Natural killer cell (primary cell): ENCODE measurements at regions not wholly inside any gene's neighbourhood (a gene's known extent, or its start where the extent isn't known, plus 50 kb on each side); places are given as distances from the start of the nearest gene placed in this dataset.

Source experiments
- ATAC-seq, 3 donors: fragments of 150-1000 bp in 2 of 3; fragments of 200-7000 bp in 1 of 3; cut with Tn5 transposase; 1 replicate in 1 of 3; 2 replicates in 2 of 3; pipeline ENCODE4 v1.10.0; 2021; ENCODE audit warnings: mild to moderate bottlenecking in 2 of 3, moderate library complexity in 2 of 3
- DNase-seq, 2 donors: peaks; one replicate each; pipeline versions ENCODE4 v3.0.0 to v3.0.0-alpha.2; 2013 to 2021; ENCODE audit warnings: mixed read lengths in 1 of 2
- H3K27ac ChIP-seq: one replicate; pipeline ENCODE4 v1.5.1; 2013; ENCODE audit warnings: mild to moderate bottlenecking, low read length
- H3K27me3 ChIP-seq: one replicate; pipeline ENCODE4 v1.6.1; 2013; ENCODE audit warnings: low read length; ENCODE audit not compliant: control insufficient read depth, insufficient read depth
- H3K36me3 ChIP-seq: one replicate; pipeline ENCODE4 v1.6.1; 2013; ENCODE audit warnings: low read length; ENCODE audit not compliant: control insufficient read depth, insufficient read depth
- H3K4me1 ChIP-seq: one replicate; pipeline ENCODE4 v1.6.1; 2013; ENCODE audit warnings: low read length; ENCODE audit not compliant: control insufficient read depth, insufficient read depth
- H3K4me3 ChIP-seq: one replicate; pipeline ENCODE4 v1.5.1; 2013; ENCODE audit warnings: low read length
- H3K9me3 ChIP-seq: one replicate; pipeline ENCODE4 v1.6.1; 2013; ENCODE audit warnings: low read length; ENCODE audit not compliant: control insufficient read depth, insufficient read depth
- H3K27ac Mint-ChIP-seq, 2 donors: one replicate each; pipeline ENCODE4 v1.8.0; 2022; ENCODE audit warnings: mild to moderate bottlenecking in 2 of 2, mixed read lengths in 2 of 2, moderate library complexity in 1 of 2
- H3K27me3 Mint-ChIP-seq, 2 donors: one replicate each; pipeline ENCODE4 v1.8.0; 2022; ENCODE audit warnings: low read depth in 2 of 2, mixed read lengths in 2 of 2
- H3K36me3 Mint-ChIP-seq: one replicate; pipeline ENCODE4 v1.8.0; 2022; ENCODE audit warnings: mixed read lengths
- H3K4me1 Mint-ChIP-seq, 2 donors: one replicate each; pipeline ENCODE4 v1.8.0; 2022; ENCODE audit warnings: mixed read lengths in 2 of 2
- H3K4me3 Mint-ChIP-seq: one replicate; pipeline ENCODE4 v1.8.0; 2022; ENCODE audit warnings: mild to moderate bottlenecking, moderate library complexity, mixed read lengths
- H3K9me3 Mint-ChIP-seq, 2 donors: one replicate each; pipeline ENCODE4 v1.8.0; 2022; ENCODE audit warnings: mixed read lengths in 2 of 2
- WGBS: methylation state at CpG from one replicate; pipeline ENCODE4 v1.1.7; 2013; ENCODE audit warnings: missing lambda C conversion rate; ENCODE audit not compliant: insufficient coverage; 5-methylcytosine and 5-hydroxymethylcytosine counted together
- intact Hi-C: fragments of 100-400 bp; cut with micrococcal nuclease; formaldehyde crosslinking; loops from one replicate; pipeline ENCODE4 v1.14.2; 2022
- TF ChIP-seq, protein P1 (sequence below): fragments of 200-600 bp; IDR thresholded peaks from one replicate; pipeline ENCODE4 v1.8.0; 2022; ENCODE audit warnings: antibody characterized with exemption

DNA sequence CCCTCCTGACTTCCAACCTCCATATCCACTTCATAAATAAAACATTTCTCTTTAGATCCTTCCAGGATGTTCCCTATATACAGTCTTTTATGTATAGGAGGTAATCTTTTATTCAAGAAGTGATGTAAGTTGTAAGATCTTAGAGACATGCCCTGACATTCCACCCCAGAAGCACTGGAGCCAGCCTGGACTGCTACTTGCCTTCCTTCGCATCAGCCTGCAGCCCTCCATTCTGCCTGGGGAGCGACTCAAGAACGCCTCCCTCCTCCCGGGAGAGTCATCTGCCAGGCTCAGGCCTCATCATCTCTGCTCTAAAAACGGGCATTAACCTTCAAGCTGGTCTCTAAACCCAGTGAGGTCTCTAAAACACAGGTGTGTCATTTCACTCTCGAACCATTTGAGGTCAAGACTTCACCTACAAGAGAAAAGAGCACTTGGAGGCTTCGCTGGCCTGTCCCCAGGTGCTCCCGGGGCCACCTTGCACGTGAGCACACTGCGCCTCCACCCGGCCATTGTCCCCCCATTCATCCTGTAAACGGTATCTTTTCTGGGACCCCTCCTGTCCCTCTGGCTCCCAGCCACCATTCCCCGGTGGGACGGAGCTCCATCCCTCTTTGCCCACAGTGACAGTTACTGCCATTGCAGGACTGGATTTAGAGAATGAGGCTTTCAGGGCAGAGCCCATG, 107.5 kb upstream of the PDE10A start:
- peaks cover 5 to 52% of the 10 kb centered on the region in 2 donors for H3K27me3 Mint-ChIP-seq
- no peaks in the 10 kb centered on the region for H3K4me1 Mint-ChIP-seq
- peaks cover 2% of the 10 kb centered on the region in 2 donors for H3K9me3 Mint-ChIP-seq
- no peak overlapping the region for H3K27ac ChIP-seq
- H3K36me3 Mint-ChIP-seq: no peaks in the 10 kb centered on the region
- H3K4me3 ChIP-seq: no peak overlapping the region
- TF ChIP-seq, protein P1, sequence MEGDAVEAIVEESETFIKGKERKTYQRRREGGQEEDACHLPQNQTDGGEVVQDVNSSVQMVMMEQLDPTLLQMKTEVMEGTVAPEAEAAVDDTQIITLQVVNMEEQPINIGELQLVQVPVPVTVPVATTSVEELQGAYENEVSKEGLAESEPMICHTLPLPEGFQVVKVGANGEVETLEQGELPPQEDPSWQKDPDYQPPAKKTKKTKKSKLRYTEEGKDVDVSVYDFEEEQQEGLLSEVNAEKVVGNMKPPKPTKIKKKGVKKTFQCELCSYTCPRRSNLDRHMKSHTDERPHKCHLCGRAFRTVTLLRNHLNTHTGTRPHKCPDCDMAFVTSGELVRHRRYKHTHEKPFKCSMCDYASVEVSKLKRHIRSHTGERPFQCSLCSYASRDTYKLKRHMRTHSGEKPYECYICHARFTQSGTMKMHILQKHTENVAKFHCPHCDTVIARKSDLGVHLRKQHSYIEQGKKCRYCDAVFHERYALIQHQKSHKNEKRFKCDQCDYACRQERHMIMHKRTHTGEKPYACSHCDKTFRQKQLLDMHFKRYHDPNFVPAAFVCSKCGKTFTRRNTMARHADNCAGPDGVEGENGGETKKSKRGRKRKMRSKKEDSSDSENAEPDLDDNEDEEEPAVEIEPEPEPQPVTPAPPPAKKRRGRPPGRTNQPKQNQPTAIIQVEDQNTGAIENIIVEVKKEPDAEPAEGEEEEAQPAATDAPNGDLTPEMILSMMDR: no peak
- WGBS: 87% methylated on average over 14 of the region's 14 CpGs
- no peak for DNase-seq
- no peak overlapping the region for H3K27ac Mint-ChIP-seq
- no peaks in the 10 kb centered on the region for H3K27me3 ChIP-seq
- H3K36me3 ChIP-seq: no peaks in the 10 kb centered on the region
- ATAC-seq: no peak
- no peak overlapping the region for H3K4me3 Mint-ChIP-seq
- H3K4me1 ChIP-seq: no peaks in the 10 kb centered on the region
- H3K9me3 ChIP-seq: no peaks in the 10 kb centered on the region
- intact Hi-C loops: no loop called here

DNA sequence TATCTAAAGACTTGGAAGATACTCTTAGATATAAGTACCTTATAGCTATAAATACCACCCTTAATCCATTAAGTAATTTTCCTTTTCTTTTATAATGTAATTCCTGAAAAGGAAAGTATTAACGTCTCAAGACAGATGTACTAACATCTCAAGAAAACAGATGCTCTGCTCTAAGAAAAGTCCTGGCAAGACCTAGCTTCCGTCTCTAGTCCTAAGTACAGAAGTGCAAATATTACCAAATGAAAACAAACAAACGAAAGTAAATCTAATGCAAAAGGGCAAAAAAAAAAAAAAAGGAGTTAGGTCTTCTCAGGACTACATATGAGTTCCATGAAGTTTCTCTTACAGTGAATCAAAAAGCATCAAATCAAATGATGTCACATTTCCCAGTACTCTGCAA, 106.8 kb upstream of the PDE10A start:
- Histone ChIP-seq H3K36me3 (no peaks in the 10 kb centered on the region), H3K9me3 (no peaks in the 10 kb centered on the region), H3K27me3 (no peaks in the 10 kb centered on the region), H3K27ac (no peak overlapping the region), H3K4me3 (no peak overlapping the region), H3K4me1 (no peaks in the 10 kb centered on the region)
- TF ChIP-seq, protein P1: no peak
- no peaks in the 10 kb centered on the region for H3K36me3 Mint-ChIP-seq
- DNase-seq: no peak
- no peak overlapping the region for H3K4me3 Mint-ChIP-seq
- H3K27me3 Mint-ChIP-seq: peaks cover 5 to 45% of the 10 kb centered on the region in 2 donors
- intact Hi-C loops: no loop called here
- no peaks in the 10 kb centered on the region for H3K4me1 Mint-ChIP-seq
- no peak for ATAC-seq
- 89% methylated on average over 3 of the region's 3 CpGs for WGBS
- no peak overlapping the region for H3K27ac Mint-ChIP-seq
- H3K9me3 Mint-ChIP-seq: peaks cover 2% of the 10 kb centered on the region in 2 donors

DNA sequence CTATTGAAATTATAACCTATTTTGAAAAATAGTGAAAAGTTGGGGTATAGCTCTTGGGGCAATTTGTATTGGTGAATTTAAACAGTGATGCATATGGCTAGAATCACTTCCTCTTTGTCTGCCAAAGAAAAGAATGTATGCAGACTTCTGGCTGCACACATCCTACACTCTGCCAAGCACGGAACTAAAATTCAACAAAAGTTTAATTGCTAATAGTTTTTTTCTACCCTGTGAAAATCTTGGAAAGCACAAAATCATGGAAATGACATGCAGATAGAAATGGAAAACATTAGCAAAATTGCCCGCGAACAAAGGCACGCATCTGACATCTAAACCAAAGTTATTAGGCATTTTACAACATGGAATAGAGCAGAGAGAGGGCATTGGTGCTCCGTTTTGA, 106.4 kb upstream of the PDE10A start:
- no peak for ATAC-seq
- H3K27me3 Mint-ChIP-seq: peaks cover 5 to 43% of the 10 kb centered on the region in 2 donors
- H3K27ac ChIP-seq: no peak overlapping the region
- TF ChIP-seq, protein P1: no peak
- peaks cover 2% of the 10 kb centered on the region in 2 donors for H3K9me3 Mint-ChIP-seq
- no peaks in the 10 kb centered on the region for H3K4me1 Mint-ChIP-seq
- 76% methylated on average over 4 of the region's 5 CpGs for WGBS
- intact Hi-C loops: no loop called here
- no peak overlapping the region for H3K4me3 ChIP-seq
- H3K9me3 ChIP-seq: no peaks in the 10 kb centered on the region
- no peaks in the 10 kb centered on the region for H3K27me3 ChIP-seq
- no peak for DNase-seq
- no peak overlapping the region for H3K4me3 Mint-ChIP-seq
- H3K36me3 ChIP-seq: no peaks in the 10 kb centered on the region
- H3K36me3 Mint-ChIP-seq: no peaks in the 10 kb centered on the region
- H3K4me1 ChIP-seq: no peaks in the 10 kb centered on the region
- no peak overlapping the region for H3K27ac Mint-ChIP-seq

DNA sequence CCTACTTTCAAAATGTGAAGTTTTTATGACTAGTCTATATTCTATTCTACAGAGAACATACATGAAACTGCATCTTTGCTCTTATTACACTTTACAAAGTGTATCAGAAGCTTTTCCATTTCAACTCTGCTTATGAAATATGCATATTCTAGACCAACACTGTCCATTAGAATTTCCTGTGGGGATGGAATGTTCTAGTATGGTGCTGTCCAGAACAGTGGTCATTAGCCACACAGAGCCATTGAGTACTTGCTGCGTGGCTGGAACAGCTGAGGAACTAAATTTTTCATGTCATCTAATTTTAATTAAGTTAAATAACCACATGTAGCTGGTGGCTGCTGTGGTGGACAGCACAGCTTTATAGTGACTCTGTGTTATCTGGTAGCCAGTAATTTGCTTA, 105.9 kb upstream of the PDE10A start:
- DNase-seq: no peak
- no peaks in the 10 kb centered on the region for H3K36me3 Mint-ChIP-seq
- TF ChIP-seq, protein P1: no peak
- H3K27me3 ChIP-seq: no peaks in the 10 kb centered on the region
- peaks cover 5 to 41% of the 10 kb centered on the region in 2 donors for H3K27me3 Mint-ChIP-seq
- H3K27ac Mint-ChIP-seq: no peak overlapping the region
- H3K4me3 ChIP-seq: no peak overlapping the region
- no peak overlapping the region for H3K27ac ChIP-seq
- no peaks in the 10 kb centered on the region for H3K36me3 ChIP-seq
- H3K4me1 ChIP-seq: no peaks in the 10 kb centered on the region
- intact Hi-C loops: no loop called here
- no peaks in the 10 kb centered on the region for H3K4me1 Mint-ChIP-seq
- peaks cover 2% of the 10 kb centered on the region in 2 donors for H3K9me3 Mint-ChIP-seq
- H3K9me3 ChIP-seq: no peaks in the 10 kb centered on the region
- WGBS: no CpG with 5 or more reads among the region's 1 CpG
- no peak overlapping the region for H3K4me3 Mint-ChIP-seq
- no peak for ATAC-seq
